ENCODE measurements at regions not wholly inside any gene's neighbourhood (a gene's known extent, or its start where the extent isn't known, plus 50 kb on each side); places are given as distances from the start of the nearest gene placed in this dataset.

GRCh38 chr1:90161625-90162024 lies 166.7 kb downstream of the ZNF326 start:
- Histone ChIP-seq H3K9me3 (ENCODE audit: severe bottlenecking) (no peaks in the 10 kb centered on the region), H3K4me3 (ENCODE audit: low read depth, low read length) (no peak overlapping the region), H3K27ac (no peak overlapping the region), H3K36me3 (no peaks in the 10 kb centered on the region), H3K27me3 (ENCODE audit: insufficient read depth, low read depth, severe bottlenecking) (no peaks in the 10 kb centered on the region)
- DNase-seq = no peak
- TF ChIP-seq CTCF (IDR thresholded peaks at IDR 0.05; ENCODE audit: low read depth, low read length) = no peak

DNA sequence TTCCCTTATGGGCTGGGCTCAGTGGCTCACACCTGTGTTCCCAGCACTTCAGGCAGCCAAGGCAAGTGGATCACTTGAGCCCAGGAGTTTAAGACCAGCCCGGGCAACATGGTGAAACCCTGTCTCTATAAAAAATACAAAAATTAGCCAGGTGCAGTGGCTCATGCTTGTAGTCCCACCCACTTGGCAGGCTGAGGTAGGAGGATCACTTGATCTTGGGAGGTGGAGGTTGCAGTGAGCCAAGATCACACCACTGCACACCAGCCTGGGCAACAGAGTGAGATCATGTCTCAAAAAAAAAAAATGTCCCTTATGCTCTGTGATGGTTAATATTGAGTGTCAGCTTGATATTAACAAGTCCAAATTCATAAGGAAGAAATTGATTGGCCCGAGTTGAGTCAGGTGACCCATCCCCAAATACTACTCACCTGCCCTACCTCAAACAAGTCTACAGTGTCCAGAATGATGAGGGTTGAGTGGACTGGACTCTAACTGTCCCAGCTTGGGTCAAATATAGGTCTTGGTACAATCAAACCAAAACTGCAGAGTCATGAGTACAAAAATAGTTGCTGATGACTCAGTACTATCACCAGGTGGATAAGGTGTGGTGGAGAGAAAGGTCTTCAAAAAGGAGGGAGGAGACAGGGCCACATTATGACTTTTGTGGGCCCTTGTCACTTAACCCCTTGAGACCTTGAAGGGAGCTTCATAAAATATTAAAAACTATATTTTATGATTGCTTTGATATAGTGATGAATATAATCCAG lies 161.0 kb downstream of the ZNF326 start:
- TF ChIP-seq CTCF (IDR thresholded peaks at IDR 0.05; ENCODE audit: low read depth, low read length) = no peak
- H3K27ac ChIP-seq = no peak overlapping the region
- H3K36me3 ChIP-seq = no peaks in the 10 kb centered on the region
- DNase-seq = no peak
- no peaks in the 10 kb centered on the region for H3K27me3 ChIP-seq (ENCODE audit: insufficient read depth, low read depth, severe bottlenecking)
- no peak overlapping the region for H3K4me3 ChIP-seq (ENCODE audit: low read depth, low read length)
- no peaks in the 10 kb centered on the region for H3K9me3 ChIP-seq (ENCODE audit: severe bottlenecking)

DNA sequence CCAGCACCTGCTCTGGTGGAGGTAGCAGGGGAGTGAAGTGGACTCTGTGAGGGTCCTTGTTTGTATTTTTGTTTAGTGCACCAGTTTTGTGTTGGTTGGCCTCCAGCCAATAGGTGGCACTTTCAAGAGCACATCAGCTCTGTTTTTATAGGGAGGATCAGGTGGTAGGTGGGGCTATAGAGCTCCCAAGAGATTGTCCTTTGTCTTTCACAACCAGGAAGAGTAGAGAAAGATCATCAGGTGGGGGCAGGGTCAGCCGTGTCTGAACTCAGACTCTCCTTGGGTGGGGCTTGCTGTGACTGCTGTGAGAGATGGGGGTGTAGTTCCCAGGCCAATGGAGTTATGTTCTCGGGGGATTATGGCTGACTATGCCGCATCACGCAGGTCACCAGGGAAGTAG lies 159.8 kb downstream of the ZNF326 start:
- no peaks in the 10 kb centered on the region for H3K9me3 ChIP-seq (ENCODE audit: severe bottlenecking)
- TF ChIP-seq CTCF (IDR thresholded peaks at IDR 0.05; ENCODE audit: low read depth, low read length) = no peak
- no peak overlapping the region for H3K27ac ChIP-seq
- H3K27me3 ChIP-seq (ENCODE audit: insufficient read depth, low read depth, severe bottlenecking) = no peaks in the 10 kb centered on the region
- DNase-seq = no peak
- H3K36me3 ChIP-seq = no peaks in the 10 kb centered on the region
- no peak overlapping the region for H3K4me3 ChIP-seq (ENCODE audit: low read depth, low read length)

GRCh38 chr1:90149101-90149500 lies 154.2 kb downstream of the ZNF326 start:
- no peak for DNase-seq
- Histone ChIP-seq H3K27me3 (ENCODE audit: insufficient read depth, low read depth, severe bottlenecking) (no peaks in the 10 kb centered on the region), H3K27ac (no peak overlapping the region), H3K4me3 (ENCODE audit: low read depth, low read length) (no peak overlapping the region), H3K9me3 (ENCODE audit: severe bottlenecking) (no peaks in the 10 kb centered on the region), H3K36me3 (no peaks in the 10 kb centered on the region)
- 0 out of 2 replicates have a peak, but pooled peaks have one; percentile 22 for TF ChIP-seq CTCF (IDR thresholded peaks at IDR 0.05; ENCODE audit: low read depth, low read length)

DNA sequence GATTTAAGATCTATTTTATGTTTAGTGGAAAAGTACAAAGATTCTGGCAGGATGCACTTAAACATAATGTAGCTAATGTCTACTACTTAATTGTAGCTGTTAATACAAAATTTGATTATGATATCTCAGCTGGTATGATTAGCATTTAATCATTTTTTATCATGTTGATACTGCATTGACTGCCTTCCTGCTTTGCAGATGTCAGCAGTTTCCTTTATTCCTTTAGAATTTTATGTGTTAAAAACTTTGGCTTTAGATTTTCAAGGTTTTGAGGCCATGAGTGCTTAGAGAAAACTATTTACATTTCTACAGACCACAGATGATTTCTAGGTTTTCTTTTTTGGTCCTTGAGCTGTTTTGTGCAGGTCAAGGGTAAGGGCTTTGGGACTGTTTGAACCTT lies 152.2 kb downstream of the ZNF326 start:
- no peaks in the 10 kb centered on the region for H3K36me3 ChIP-seq
- no peak overlapping the region for H3K4me3 ChIP-seq (ENCODE audit: low read depth, low read length)
- TF ChIP-seq CTCF (IDR thresholded peaks at IDR 0.05; ENCODE audit: low read depth, low read length) = no peak
- no peaks in the 10 kb centered on the region for H3K9me3 ChIP-seq (ENCODE audit: severe bottlenecking)
- no peak overlapping the region for H3K27ac ChIP-seq
- DNase-seq = no peak
- H3K27me3 ChIP-seq (ENCODE audit: insufficient read depth, low read depth, severe bottlenecking) = no peaks in the 10 kb centered on the region

DNA sequence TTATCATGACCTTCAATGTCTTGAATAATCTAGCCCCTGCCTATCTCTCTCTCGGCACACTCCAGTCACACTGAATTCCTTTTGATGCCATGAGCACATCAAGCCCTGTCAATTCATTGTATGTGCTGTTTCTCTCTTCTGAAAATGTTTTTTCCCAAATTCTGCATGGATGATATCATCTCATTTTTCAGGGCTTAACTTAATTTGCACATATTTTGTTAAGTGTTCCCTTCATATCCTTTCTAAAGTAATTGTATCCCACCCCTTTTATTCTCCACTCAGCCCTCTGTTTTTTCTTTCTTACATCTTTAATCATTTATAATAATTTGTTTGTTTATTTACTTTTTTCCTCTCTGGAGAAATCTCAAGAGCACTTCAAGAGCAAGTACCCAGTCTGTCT lies 149.9 kb downstream of the ZNF326 start:
- H3K27me3 ChIP-seq (ENCODE audit: insufficient read depth, low read depth, severe bottlenecking) = no peaks in the 10 kb centered on the region
- TF ChIP-seq CTCF (IDR thresholded peaks at IDR 0.05; ENCODE audit: low read depth, low read length) = no peak
- H3K9me3 ChIP-seq (ENCODE audit: severe bottlenecking) = peaks cover 7% of the 10 kb centered on the region
- DNase-seq = no peak
- no peak overlapping the region for H3K27ac ChIP-seq
- H3K36me3 ChIP-seq = no peaks in the 10 kb centered on the region
- H3K4me3 ChIP-seq (ENCODE audit: low read depth, low read length) = no peak overlapping the region
